HG03457 (cell line): ENCODE measurements at regions not wholly inside any gene's neighbourhood (a gene's known extent, or its start where the extent isn't known, plus 50 kb on each side); places are given as distances from the start of the nearest gene placed in this dataset.

ENCODE experiments used
- ATAC-seq: cut with Tn5 transposase; IDR thresholded peaks from one replicate; pipeline ENCODE4 v1.9.1; 2021; ENCODE audit warnings: moderate number of reproducible peaks; ENCODE audit not compliant: unreplicated experiment

- no peak for ATAC-seq
Measured at GRCh38 chr15:35764661-35765519, 218.9 kb upstream of the DPH6 start.

GRCh38 chr15:35768949-35769348 lies 223.0 kb upstream of the DPH6 start:
- ATAC-seq: no peak

GRCh38 chr15:35769656-35770055 lies 223.7 kb upstream of the DPH6 start:
- ATAC-seq: no peak

- no peak for ATAC-seq
Measured at GRCh38 chr15:35771746-35772442, 225.9 kb upstream of the DPH6 start.

GRCh38 chr15:35774653-35775052 lies 228.7 kb upstream of the DPH6 start:
- no peak for ATAC-seq

- no peak for ATAC-seq
Measured at GRCh38 chr15:35775471-35775870, 229.5 kb upstream of the DPH6 start.

- no peak for ATAC-seq
Measured at GRCh38 chr15:35777061-35777460, 231.1 kb upstream of the DPH6 start.

GRCh38 chr15:35783203-35783602 lies 237.2 kb upstream of the DPH6 start:
- ATAC-seq: no peak

GRCh38 chr15:35784745-35785144 lies 238.8 kb upstream of the DPH6 start:
- no peak for ATAC-seq

GRCh38 chr15:35810007-35810406 lies 264.0 kb upstream of the DPH6 start:
- no peak for ATAC-seq

GRCh38 chr15:35813573-35813972 lies 267.6 kb upstream of the DPH6 start:
- no peak for ATAC-seq

- ATAC-seq: no peak
Measured at GRCh38 chr15:35818846-35819245, 272.9 kb upstream of the DPH6 start.

GRCh38 chr15:35822153-35822552 lies 276.2 kb upstream of the DPH6 start:
- ATAC-seq: no peak

GRCh38 chr15:35827141-35827540 lies 281.2 kb upstream of the DPH6 start:
- ATAC-seq: no peak

GRCh38 chr15:35827911-35828310 lies 281.9 kb upstream of the DPH6 start:
- no peak for ATAC-seq

- ATAC-seq: no peak
Measured at GRCh38 chr15:35833581-35833980, 287.6 kb upstream of the DPH6 start.

- no peak for ATAC-seq
Measured at GRCh38 chr15:35834216-35834830, 288.4 kb upstream of the DPH6 start.

- ATAC-seq: no peak
Measured at GRCh38 chr15:35834866-35835265, 288.9 kb upstream of the DPH6 start.

- ATAC-seq: no peak
Measured at GRCh38 chr15:35838424-35839111, 292.6 kb upstream of the DPH6 start.

GRCh38 chr15:35842631-35843030 lies 296.7 kb upstream of the DPH6 start:
- ATAC-seq: no peak

- no peak for ATAC-seq
Measured at GRCh38 chr15:35843498-35843897, 297.5 kb upstream of the DPH6 start.
